ENCODE measurements at regions not wholly inside any gene's neighbourhood (a gene's known extent, or its start where the extent isn't known, plus 50 kb on each side); places are given as distances from the start of the nearest gene placed in this dataset.

DNA sequence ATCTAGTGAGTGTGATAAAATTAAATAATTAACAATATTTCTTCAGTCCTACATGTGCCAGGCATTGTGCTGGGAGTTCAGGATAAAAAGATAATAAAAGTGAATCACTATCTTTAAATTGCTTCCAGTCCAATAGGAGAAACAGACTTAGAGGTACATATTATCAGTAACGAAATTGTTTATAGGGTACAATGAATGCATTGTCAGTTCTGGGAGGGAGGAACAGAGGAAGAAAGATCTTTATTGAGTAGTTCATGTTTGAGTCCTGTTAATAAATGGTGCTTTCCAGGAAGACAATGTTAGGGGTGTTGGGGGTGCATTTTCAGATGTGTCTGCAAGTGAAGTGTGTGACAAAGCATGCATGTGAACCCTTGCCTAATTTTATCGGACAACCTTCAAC lies 183.1 kb downstream of the OGFRL1 start:
- in situ Hi-C loops (cut with MboI; ENCODE audit: low sequenced_read_pairs in 4 of 4) = no loop called here
- no peaks in the 10 kb centered on the region for H3K36me3 ChIP-seq
- ATAC-seq = no peak

DNA sequence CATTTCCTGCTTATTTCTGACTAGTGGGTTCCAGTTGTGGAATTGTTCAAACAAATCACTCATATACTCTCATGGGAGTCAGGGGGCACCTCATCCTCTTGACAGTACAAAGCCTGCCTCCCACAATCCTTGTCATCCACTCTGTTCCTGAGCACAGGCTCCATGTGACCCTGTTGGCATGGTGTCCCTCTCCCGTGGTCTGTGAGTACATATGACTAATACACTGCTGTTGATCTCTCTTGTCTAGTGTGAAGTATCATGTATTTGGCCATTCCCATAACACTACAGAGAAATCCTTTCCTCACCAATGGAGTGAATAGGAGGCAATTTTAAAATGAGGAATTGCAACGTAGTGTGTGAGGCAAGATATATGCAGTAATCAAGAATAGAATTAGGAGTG lies 185.3 kb downstream of the OGFRL1 start:
- no peak overlapping the region for H3K27ac ChIP-seq
- in situ Hi-C loops (cut with MboI; ENCODE audit: low sequenced_read_pairs in 4 of 4) (no loop called here), intact Hi-C loops (cut with DNase I; ENCODE audit: low total_unique reads) (no loop called here)
- no peaks in the 10 kb centered on the region for H3K36me3 ChIP-seq
- H3K4me1 ChIP-seq = peaks cover 0 to 10% of the 10 kb centered on the region in 2 donors
- ATAC-seq = peak; percentile 63 to 66
- H3K27me3 ChIP-seq = no peaks in the 10 kb centered on the region
- H3K9me3 ChIP-seq = no peaks in the 10 kb centered on the region
- no peak overlapping the region for H3K4me3 ChIP-seq
- TF ChIP-seq, protein P1, sequence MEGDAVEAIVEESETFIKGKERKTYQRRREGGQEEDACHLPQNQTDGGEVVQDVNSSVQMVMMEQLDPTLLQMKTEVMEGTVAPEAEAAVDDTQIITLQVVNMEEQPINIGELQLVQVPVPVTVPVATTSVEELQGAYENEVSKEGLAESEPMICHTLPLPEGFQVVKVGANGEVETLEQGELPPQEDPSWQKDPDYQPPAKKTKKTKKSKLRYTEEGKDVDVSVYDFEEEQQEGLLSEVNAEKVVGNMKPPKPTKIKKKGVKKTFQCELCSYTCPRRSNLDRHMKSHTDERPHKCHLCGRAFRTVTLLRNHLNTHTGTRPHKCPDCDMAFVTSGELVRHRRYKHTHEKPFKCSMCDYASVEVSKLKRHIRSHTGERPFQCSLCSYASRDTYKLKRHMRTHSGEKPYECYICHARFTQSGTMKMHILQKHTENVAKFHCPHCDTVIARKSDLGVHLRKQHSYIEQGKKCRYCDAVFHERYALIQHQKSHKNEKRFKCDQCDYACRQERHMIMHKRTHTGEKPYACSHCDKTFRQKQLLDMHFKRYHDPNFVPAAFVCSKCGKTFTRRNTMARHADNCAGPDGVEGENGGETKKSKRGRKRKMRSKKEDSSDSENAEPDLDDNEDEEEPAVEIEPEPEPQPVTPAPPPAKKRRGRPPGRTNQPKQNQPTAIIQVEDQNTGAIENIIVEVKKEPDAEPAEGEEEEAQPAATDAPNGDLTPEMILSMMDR (IDR thresholded peaks at IDR 0.05 in 4 of 5, conservative IDR thresholded peaks at IDR 0.05 in 1 of 5) = no peak
- no peak for TF ChIP-seq POLR2A (IDR thresholded peaks at IDR 0.05)
- DNase-seq = peak; percentile 38 to 61

More for the DNA sequence above, 183.1 kb downstream of the OGFRL1 start:
- intact Hi-C loops (cut with DNase I; ENCODE audit: low total_unique reads) = no loop called here
- no peaks in the 10 kb centered on the region for H3K27me3 ChIP-seq
- H3K4me3 ChIP-seq = no peak overlapping the region
- TF ChIP-seq, protein P1 (IDR thresholded peaks at IDR 0.05 in 4 of 5, conservative IDR thresholded peaks at IDR 0.05 in 1 of 5) = no peak
- TF ChIP-seq POLR2A (IDR thresholded peaks at IDR 0.05) = no peak
- DNase-seq = no peak
- H3K9me3 ChIP-seq = no peaks in the 10 kb centered on the region
- no peaks in the 10 kb centered on the region for H3K4me1 ChIP-seq
- no peak overlapping the region for H3K27ac ChIP-seq

DNA sequence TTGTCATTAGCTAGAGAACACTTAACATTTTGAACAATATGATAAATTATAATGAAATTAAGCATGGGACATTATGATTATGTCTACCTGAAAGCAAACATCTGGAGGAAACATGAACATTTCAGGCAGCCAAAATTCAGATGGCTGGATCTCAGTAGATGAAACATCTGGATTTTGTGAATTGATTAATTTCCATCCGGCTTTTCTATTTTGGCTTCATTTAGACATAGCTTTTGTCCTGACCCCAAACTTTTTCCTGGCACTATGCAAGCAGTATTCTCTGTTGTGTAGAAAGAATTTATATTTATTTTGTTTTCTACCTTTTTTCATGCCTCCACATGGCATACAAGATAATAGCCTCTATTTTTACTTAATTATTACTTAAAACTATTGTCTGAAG lies 186.3 kb downstream of the OGFRL1 start:
- peaks cover 0 to 20% of the 10 kb centered on the region in 2 donors for H3K4me1 ChIP-seq
- intact Hi-C loops (cut with DNase I; ENCODE audit: low total_unique reads) (no loop called here), in situ Hi-C loops (cut with MboI; ENCODE audit: low sequenced_read_pairs in 4 of 4) (no loop called here)
- DNase-seq = no peak
- H3K4me3 ChIP-seq = no peak overlapping the region
- TF ChIP-seq POLR2A (IDR thresholded peaks at IDR 0.05) = no peak
- TF ChIP-seq, protein P1 (IDR thresholded peaks at IDR 0.05 in 4 of 5, conservative IDR thresholded peaks at IDR 0.05 in 1 of 5) = no peak
- no peak for ATAC-seq
- no peaks in the 10 kb centered on the region for H3K36me3 ChIP-seq
- no peaks in the 10 kb centered on the region for H3K9me3 ChIP-seq
- no peak overlapping the region for H3K27ac ChIP-seq
- no peaks in the 10 kb centered on the region for H3K27me3 ChIP-seq

DNA sequence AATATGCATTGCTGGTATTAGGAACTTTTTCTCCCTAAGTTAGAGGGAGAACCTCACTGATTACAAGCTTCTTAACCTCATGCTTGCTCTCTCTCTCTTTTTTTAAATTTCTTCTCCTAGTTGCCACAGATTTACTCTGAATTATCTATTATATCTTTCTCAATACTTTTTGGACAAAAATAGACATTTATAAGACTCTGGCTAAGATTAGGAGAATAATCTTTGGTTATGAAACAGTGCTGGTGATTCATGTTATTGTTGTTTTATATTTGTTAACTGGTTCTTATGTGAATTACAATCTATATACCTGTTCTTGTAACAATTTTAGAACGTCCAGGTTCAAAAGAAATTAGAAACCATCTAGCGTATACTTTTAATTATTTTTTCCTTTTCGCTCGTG lies 187.8 kb downstream of the OGFRL1 start:
- peaks cover 0 to 22% of the 10 kb centered on the region in 2 donors for H3K4me1 ChIP-seq

More for the DNA sequence above, 187.8 kb downstream of the OGFRL1 start:
- Histone ChIP-seq H3K4me3 (no peak overlapping the region), H3K9me3 (no peaks in the 10 kb centered on the region), H3K36me3 (no peaks in the 10 kb centered on the region), H3K27ac (no peak overlapping the region), H3K27me3 (no peaks in the 10 kb centered on the region)
- TF ChIP-seq, protein P1 (IDR thresholded peaks at IDR 0.05 in 4 of 5, conservative IDR thresholded peaks at IDR 0.05 in 1 of 5) = no peak
- no peak for TF ChIP-seq POLR2A (IDR thresholded peaks at IDR 0.05)
- intact Hi-C loops (cut with DNase I; ENCODE audit: low total_unique reads) = no loop called here
- ATAC-seq (no peak), DNase-seq (no peak)
- in situ Hi-C loops (cut with MboI; ENCODE audit: low sequenced_read_pairs in 4 of 4) = no loop called here
